WTC11 (cell line): ENCODE measurements at regions not wholly inside any gene's neighbourhood (a gene's known extent, or its start where the extent isn't known, plus 50 kb on each side); places are given as distances from the start of the nearest gene placed in this dataset.

Experiments
- ATAC-seq: fragments of 200-7000 bp; cut with Tn5 transposase; 2 replicates; pipeline ENCODE4 v1.10.0; 2021; ENCODE audit warnings: mild to moderate bottlenecking, moderate library complexity
- CTCF ChIA-PET: fragments of 300-600 bp; sonication (Branson Sonifier 250); formaldehyde crosslinking; loops from one replicate; lab custom pipeline; 2021; ENCODE audit warnings: antibody characterized with exemption; lab: Charles Lee
- POLR2A ChIA-PET: fragments of 350-600 bp; sonication (Branson Sonifier 250); formaldehyde crosslinking; loops from one replicate; lab custom pipeline; 2021; ENCODE audit warnings: antibody characterized with exemption; lab: Charles Lee
- DNase-seq: peaks from one replicate; pipeline ENCODE4 v3.0.0; 2021; ENCODE audit warnings: low spot score
- H3K27ac Mint-ChIP-seq: 2 replicates; pipeline ENCODE4 v1.8.0; 2021; ENCODE audit warnings: mixed read lengths
- H3K27me3 Mint-ChIP-seq: 2 replicates; pipeline ENCODE4 v1.8.0; 2021; ENCODE audit warnings: low read depth, mild to moderate bottlenecking, moderate library complexity, mixed read lengths
- H3K36me3 Mint-ChIP-seq: 2 replicates; pipeline ENCODE4 v1.8.0; 2021; ENCODE audit warnings: mixed read lengths
- H3K4me1 Mint-ChIP-seq: 2 replicates; pipeline ENCODE4 v1.8.0; 2022; ENCODE audit warnings: mixed read lengths
- H3K4me3 Mint-ChIP-seq: 2 replicates; pipeline ENCODE4 v1.8.0; 2021; ENCODE audit warnings: mild to moderate bottlenecking, moderate library complexity, mixed read lengths
- H3K9me3 Mint-ChIP-seq: 2 replicates; pipeline ENCODE4 v1.8.0; 2021; ENCODE audit warnings: mixed read lengths
- AFF4 ChIP-seq: sonication (generic); formaldehyde crosslinking; IDR thresholded peaks from 2 replicates; pipeline ENCODE4 v1.8.1; 2023; ENCODE audit warnings: mild to moderate bottlenecking, missing genetic modification reagents, borderline replicate concordance
- E2F4 ChIP-seq: sonication (generic); formaldehyde crosslinking; IDR thresholded peaks from 2 replicates; pipeline ENCODE4 v1.8.1; 2022; ENCODE audit warnings: low read depth, mild to moderate bottlenecking, moderate library complexity, missing genetic modification reagents, borderline replicate concordance
- ELF4 ChIP-seq: sonication (generic); formaldehyde crosslinking; IDR thresholded peaks from 2 replicates; pipeline ENCODE4 v1.8.1; 2022; ENCODE audit warnings: low read depth, mild to moderate bottlenecking, moderate library complexity, missing genetic modification reagents
- FOXJ3 ChIP-seq: sonication (generic); formaldehyde crosslinking; IDR thresholded peaks from 2 replicates; pipeline ENCODE4 v1.9.0; 2021; ENCODE audit warnings: missing genetic modification reagents, mild to moderate bottlenecking, borderline replicate concordance
- FOXK1 ChIP-seq: sonication (generic); formaldehyde crosslinking; IDR thresholded peaks from 2 replicates; pipeline ENCODE4 v1.8.0; 2022; ENCODE audit warnings: mild to moderate bottlenecking, moderate library complexity, missing genetic modification reagents
- HMGA2 ChIP-seq: fragments of 250-450 bp; sonication (Bioruptor Pico); IDR thresholded peaks from 2 replicates; pipeline ENCODE4 v1.4.0; 2021; ENCODE audit warnings: mild to moderate bottlenecking, moderate library complexity
- HMGXB4 ChIP-seq: sonication (generic); formaldehyde crosslinking; IDR thresholded peaks from 2 replicates; pipeline ENCODE4 v1.8.1; 2023; ENCODE audit warnings: mild to moderate bottlenecking, moderate library complexity, missing genetic modification reagents
- IRF1 ChIP-seq: sonication (generic); formaldehyde crosslinking; IDR thresholded peaks from 2 replicates; pipeline ENCODE4 v1.8.0; 2023; ENCODE audit warnings: missing genetic modification reagents
- JAZF1 ChIP-seq: fragments of 250-450 bp; sonication (Bioruptor Pico); IDR thresholded peaks from 2 replicates; pipeline ENCODE4 v1.9.0; 2021; ENCODE audit warnings: moderate library complexity, mild to moderate bottlenecking, inconsistent platforms
- KAT7 ChIP-seq: sonication (generic); formaldehyde crosslinking; IDR thresholded peaks from 2 replicates; pipeline ENCODE4 v1.8.1; 2023; ENCODE audit warnings: missing genetic modification reagents, mild to moderate bottlenecking, borderline replicate concordance
- MAX ChIP-seq: sonication (generic); formaldehyde crosslinking; IDR thresholded peaks from 2 replicates; pipeline ENCODE4 v1.8.0; 2022; ENCODE audit warnings: mild to moderate bottlenecking, missing genetic modification reagents
- MYBL2 ChIP-seq: sonication (generic); formaldehyde crosslinking; IDR thresholded peaks from 2 replicates; pipeline ENCODE4 v1.8.1; 2023; ENCODE audit warnings: mild to moderate bottlenecking, moderate library complexity, missing genetic modification reagents
- NFE2L1 ChIP-seq: sonication (generic); formaldehyde crosslinking; IDR thresholded peaks from 2 replicates; pipeline ENCODE4 v1.8.1; 2023; ENCODE audit warnings: missing genetic modification reagents
- NR3C1 ChIP-seq: sonication (generic); formaldehyde crosslinking; conservative IDR thresholded peaks from 2 replicates; pipeline ENCODE4 v1.8.1; 2023; ENCODE audit warnings: low read depth, mild to moderate bottlenecking, missing genetic modification reagents
- PRRX2 ChIP-seq: fragments of 250-450 bp; sonication (Bioruptor Pico); IDR thresholded peaks from 2 replicates; pipeline ENCODE4 v1.8.0; 2021; ENCODE audit warnings: mild to moderate bottlenecking
- SMAD3 ChIP-seq: sonication (generic); formaldehyde crosslinking; IDR thresholded peaks from 2 replicates; pipeline ENCODE4 v1.8.0; 2022; ENCODE audit warnings: missing genetic modification reagents, mild to moderate bottlenecking, borderline replicate concordance
- SP1 ChIP-seq: sonication (generic); formaldehyde crosslinking; conservative IDR thresholded peaks from 2 replicates; pipeline ENCODE4 v1.8.1; 2022; ENCODE audit warnings: missing genetic modification reagents
- TEAD4 ChIP-seq: sonication (generic); formaldehyde crosslinking; IDR thresholded peaks from 2 replicates; pipeline ENCODE4 v1.8.0; 2022; ENCODE audit warnings: mild to moderate bottlenecking, missing genetic modification reagents
- USF1 ChIP-seq: sonication (generic); formaldehyde crosslinking; IDR thresholded peaks from 2 replicates; pipeline ENCODE4 v1.8.0; 2022; ENCODE audit warnings: mild to moderate bottlenecking, missing genetic modification reagents
- USF2 ChIP-seq: sonication (generic); formaldehyde crosslinking; IDR thresholded peaks from 2 replicates; pipeline ENCODE4 v1.8.1; 2023; ENCODE audit warnings: mild to moderate bottlenecking, missing genetic modification reagents, moderate library complexity
- ZNF219 ChIP-seq: sonication (generic); formaldehyde crosslinking; IDR thresholded peaks from 2 replicates; pipeline ENCODE4 v1.8.0; 2023; ENCODE audit warnings: missing genetic modification reagents, mild to moderate bottlenecking, borderline replicate concordance
- ZNF232 ChIP-seq: sonication (generic); formaldehyde crosslinking; IDR thresholded peaks from 2 replicates; pipeline ENCODE4 v1.8.0; 2022; ENCODE audit warnings: mild to moderate bottlenecking, missing genetic modification reagents
- ZNF263 ChIP-seq: sonication (generic); formaldehyde crosslinking; IDR thresholded peaks from 2 replicates; pipeline ENCODE4 v1.8.1; 2022; ENCODE audit warnings: low read depth, mild to moderate bottlenecking, moderate library complexity, missing genetic modification reagents
- ZNF512 ChIP-seq: sonication (generic); formaldehyde crosslinking; IDR thresholded peaks from 2 replicates; pipeline ENCODE4 v1.8.1; 2022; ENCODE audit warnings: missing genetic modification reagents, borderline replicate concordance

GRCh38 chr4:188682321-188682720, 543.1 kb downstream of the TRIML1 start:
- TF ChIP-seq FOXJ3 (no peak), NR3C1 (CRISPR knock-in tag) (no peak), ZNF263 (CRISPR knock-in tag) (no peak), HMGA2 (CRISPR knock-in tag) (no peak), USF2 (CRISPR knock-in tag) (no peak), NFE2L1 (CRISPR knock-in tag) (no peak), IRF1 (no peak), JAZF1 (no peak), ZNF512 (no peak), MYBL2 (CRISPR knock-in tag) (no peak), ZNF232 (CRISPR knock-in tag) (no peak), PRRX2 (no peak), E2F4 (CRISPR knock-in tag) (no peak), FOXK1 (CRISPR knock-in tag) (no peak)
- Mint-ChIP-seq H3K4me3 (no peak overlapping the region), H3K36me3 (0 out of 2 replicates have a peak, but pooled peaks cover 3% of the 10 kb centered on the region), H3K4me1 (peaks cover 11% of the 10 kb centered on the region), H3K9me3 (peaks cover 18% of the 10 kb centered on the region), H3K27me3 (no peaks in the 10 kb centered on the region), H3K27ac (no peak overlapping the region)
- ATAC-seq (no peak), DNase-seq (no peak)
- ChIA-PET POLR2A (no interaction called here), CTCF (no interaction called here)

- no peaks in the 10 kb centered on the region for H3K27me3 Mint-ChIP-seq
- H3K9me3 Mint-ChIP-seq, result peaks cover 8% of the 10 kb centered on the region
- ChIA-PET CTCF (no interaction called here), POLR2A (no interaction called here)
- no peak overlapping the region for H3K4me3 Mint-ChIP-seq
- no peaks in the 10 kb centered on the region for H3K36me3 Mint-ChIP-seq
- DNase-seq, result no peak
- ATAC-seq, result no peak
- peaks cover 11% of the 10 kb centered on the region for H3K4me1 Mint-ChIP-seq
- no peak overlapping the region for H3K27ac Mint-ChIP-seq
- TF ChIP-seq USF1, result no peak
- TF ChIP-seq MAX (CRISPR knock-in tag), result no peak
- TF ChIP-seq HMGXB4 (CRISPR knock-in tag), result no peak
- TF ChIP-seq KAT7, result no peak
- TF ChIP-seq FOXK1 (CRISPR knock-in tag), result no peak
- TF ChIP-seq SP1 (CRISPR knock-in tag), result no peak
- no peak for TF ChIP-seq TEAD4
- no peak for TF ChIP-seq AFF4 (CRISPR knock-in tag)
- no peak for TF ChIP-seq ELF4 (CRISPR knock-in tag)
- TF ChIP-seq SMAD3, result no peak
- no peak for TF ChIP-seq ZNF219 (CRISPR knock-in tag)
- no peak for TF ChIP-seq ZNF512
Observed at GRCh38 chr4:188683571-188683970, 544.3 kb downstream of the TRIML1 start.
